ENCODE measurements at regions not wholly inside any gene's neighbourhood (a gene's known extent, or its start where the extent isn't known, plus 50 kb on each side); places are given as distances from the start of the nearest gene placed in this dataset.
A peak's percentile ranks its signal among the peaks of the same experiment; 100 is the strongest.
"Not testable (repeated sequence)": the region's sequence is repeated elsewhere in the genome, so short reads cannot be mapped to it uniquely, and the experiment has no call there.

DNA sequence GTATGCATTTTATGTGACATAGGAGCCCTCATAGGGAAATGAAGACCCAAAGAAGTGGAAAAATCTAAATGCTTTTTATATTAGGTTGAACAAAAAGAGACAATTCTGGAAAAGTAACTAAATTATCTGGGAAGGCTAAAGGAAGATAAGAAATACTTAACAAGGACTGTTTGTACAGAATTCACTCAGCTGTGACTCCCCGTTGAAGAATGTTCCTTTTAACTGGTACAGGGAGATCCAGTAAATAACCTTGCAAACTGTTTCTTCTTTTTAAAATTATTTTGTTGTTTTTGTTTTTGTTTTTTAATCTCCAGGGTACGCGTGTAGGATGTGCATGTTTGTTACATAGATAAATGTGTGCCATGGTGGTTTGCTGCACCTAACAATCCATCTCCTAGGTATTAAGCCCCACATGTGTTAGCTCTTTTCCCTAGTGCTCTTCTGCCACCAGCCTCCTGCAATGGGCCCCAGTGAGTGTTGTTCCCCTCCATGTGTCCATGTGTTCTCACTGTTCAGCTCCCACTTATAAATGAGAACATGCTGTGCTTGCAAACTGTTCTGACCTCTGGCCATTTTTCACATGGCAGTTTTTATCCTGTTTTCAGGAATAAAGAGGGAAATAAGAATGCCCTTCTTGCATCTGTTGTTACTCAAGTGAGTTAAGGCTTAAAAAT is 81.7 kb downstream of the PWWP3B start:
- H3K27me3 Mint-ChIP-seq (ENCODE audit: insufficient read depth, unreplicated experiment) = peaks cover 13% of the 10 kb centered on the region
- BruUV-seq (replicated peaks) = no TSS peak
- TF ChIP-seq, protein P1, sequence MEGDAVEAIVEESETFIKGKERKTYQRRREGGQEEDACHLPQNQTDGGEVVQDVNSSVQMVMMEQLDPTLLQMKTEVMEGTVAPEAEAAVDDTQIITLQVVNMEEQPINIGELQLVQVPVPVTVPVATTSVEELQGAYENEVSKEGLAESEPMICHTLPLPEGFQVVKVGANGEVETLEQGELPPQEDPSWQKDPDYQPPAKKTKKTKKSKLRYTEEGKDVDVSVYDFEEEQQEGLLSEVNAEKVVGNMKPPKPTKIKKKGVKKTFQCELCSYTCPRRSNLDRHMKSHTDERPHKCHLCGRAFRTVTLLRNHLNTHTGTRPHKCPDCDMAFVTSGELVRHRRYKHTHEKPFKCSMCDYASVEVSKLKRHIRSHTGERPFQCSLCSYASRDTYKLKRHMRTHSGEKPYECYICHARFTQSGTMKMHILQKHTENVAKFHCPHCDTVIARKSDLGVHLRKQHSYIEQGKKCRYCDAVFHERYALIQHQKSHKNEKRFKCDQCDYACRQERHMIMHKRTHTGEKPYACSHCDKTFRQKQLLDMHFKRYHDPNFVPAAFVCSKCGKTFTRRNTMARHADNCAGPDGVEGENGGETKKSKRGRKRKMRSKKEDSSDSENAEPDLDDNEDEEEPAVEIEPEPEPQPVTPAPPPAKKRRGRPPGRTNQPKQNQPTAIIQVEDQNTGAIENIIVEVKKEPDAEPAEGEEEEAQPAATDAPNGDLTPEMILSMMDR (IDR thresholded peaks at IDR 0.05; ENCODE audit: unreplicated experiment) = no peak
- H3K4me3 Mint-ChIP-seq (ENCODE audit: unreplicated experiment) = no peak overlapping the region
- H3K36me3 Mint-ChIP-seq (ENCODE audit: insufficient read depth, unreplicated experiment) = no peaks in the 10 kb centered on the region
- H3K4me1 Mint-ChIP-seq (ENCODE audit: insufficient read depth, unreplicated experiment) = no peaks in the 10 kb centered on the region
- no peaks in the 10 kb centered on the region for H3K9me3 Mint-ChIP-seq (ENCODE audit: unreplicated experiment)
- ChIA-PET CTCF (no interaction called here), POLR2A (no interaction called here)
- no peak for DNase-seq (ENCODE audit: unreplicated experiment)
- no peak overlapping the region for H3K27ac Mint-ChIP-seq (ENCODE audit: low read depth, unreplicated experiment)
- intact Hi-C loops (cut with micrococcal nuclease) = no loop called here

DNA sequence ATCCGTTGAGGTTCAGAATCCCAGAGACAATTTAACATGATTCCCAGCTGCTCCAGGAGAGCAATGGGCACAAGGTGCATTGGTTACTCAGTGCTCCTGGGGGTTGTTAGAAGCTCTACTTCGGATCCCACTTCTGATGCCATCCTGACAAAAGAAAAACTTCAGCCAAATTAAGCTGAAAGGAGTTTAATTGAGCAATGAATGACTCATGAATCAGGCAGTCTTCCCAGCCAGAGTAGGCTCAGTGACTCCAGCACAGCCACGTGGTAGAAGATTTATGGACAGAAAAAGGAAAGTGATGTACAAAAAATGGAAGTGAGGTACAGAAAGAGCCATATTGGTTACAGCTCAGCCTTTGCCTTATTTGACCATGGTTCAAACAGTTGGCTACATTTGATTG is 95.7 kb downstream of the PWWP3B start:
- POLR2A ChIA-PET = interaction anchor here (1.2 to 1.3 kb wide), 2 partner anchors 22 to 38 kb away, joined by 4 to 5 read pairs; no protein-coding TSS in a partner anchor
- Mint-ChIP-seq H3K27ac (ENCODE audit: low read depth, unreplicated experiment) (no peak overlapping the region), H3K36me3 (ENCODE audit: insufficient read depth, unreplicated experiment) (no peaks in the 10 kb centered on the region), H3K9me3 (ENCODE audit: unreplicated experiment) (no peaks in the 10 kb centered on the region), H3K27me3 (ENCODE audit: insufficient read depth, unreplicated experiment) (peaks cover 48% of the 10 kb centered on the region), H3K4me1 (ENCODE audit: insufficient read depth, unreplicated experiment) (no peaks in the 10 kb centered on the region), H3K4me3 (ENCODE audit: unreplicated experiment) (no peak overlapping the region)
- TF ChIP-seq, protein P1 (IDR thresholded peaks at IDR 0.05; ENCODE audit: unreplicated experiment) = no peak
- no TSS peak for BruUV-seq (replicated peaks)
- DNase-seq (ENCODE audit: unreplicated experiment) = peak; percentile 80
- CTCF ChIA-PET = interaction anchor here (0.6 to 1.3 kb wide), 3 partner anchors 95 to 253 kb away, joined by 3 read pairs; no protein-coding TSS in a partner anchor
- intact Hi-C loops (cut with micrococcal nuclease) = no loop called here

DNA sequence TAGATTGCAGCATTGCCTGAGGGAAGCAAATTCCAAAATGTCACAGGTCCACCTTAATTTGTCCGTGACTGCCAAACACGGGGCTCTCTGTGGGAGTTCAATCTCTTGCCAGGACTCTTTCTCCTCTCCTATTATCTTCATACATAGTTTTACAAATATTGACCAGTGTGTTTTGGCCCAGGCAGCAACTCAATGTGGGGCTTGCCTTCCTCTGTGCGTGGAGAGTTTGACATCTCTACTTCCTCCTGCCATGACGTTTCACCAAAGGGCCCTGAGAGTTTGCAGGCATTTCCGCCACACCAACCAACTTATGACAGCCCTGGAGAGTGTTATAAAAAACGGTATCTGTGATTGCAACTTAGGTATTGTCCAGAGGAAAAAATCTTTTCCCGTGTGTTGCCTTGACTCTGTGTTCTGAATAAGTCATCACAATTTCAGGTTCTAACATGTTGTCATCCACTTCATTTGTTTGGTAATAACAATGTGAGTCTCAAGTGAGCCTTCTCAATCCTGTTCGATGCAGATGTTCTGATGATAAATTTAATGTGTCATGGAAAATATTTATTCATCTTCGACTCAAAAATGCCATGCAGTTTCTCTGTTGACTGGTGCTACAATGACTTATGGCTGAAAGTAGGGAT is 106.0 kb downstream of the PWWP3B start:
- POLR2A ChIA-PET; H3K9me3 Mint-ChIP-seq (ENCODE audit: unreplicated experiment); H3K4me3 Mint-ChIP-seq (ENCODE audit: unreplicated experiment); H3K4me1 Mint-ChIP-seq (ENCODE audit: insufficient read depth, unreplicated experiment); H3K36me3 Mint-ChIP-seq (ENCODE audit: insufficient read depth, unreplicated experiment); H3K27ac Mint-ChIP-seq (ENCODE audit: low read depth, unreplicated experiment); CTCF ChIA-PET; intact Hi-C loops (cut with micrococcal nuclease); DNase-seq (ENCODE audit: unreplicated experiment); H3K27me3 Mint-ChIP-seq (ENCODE audit: insufficient read depth, unreplicated experiment); BruUV-seq (replicated peaks): not testable (repeated sequence)

DNA sequence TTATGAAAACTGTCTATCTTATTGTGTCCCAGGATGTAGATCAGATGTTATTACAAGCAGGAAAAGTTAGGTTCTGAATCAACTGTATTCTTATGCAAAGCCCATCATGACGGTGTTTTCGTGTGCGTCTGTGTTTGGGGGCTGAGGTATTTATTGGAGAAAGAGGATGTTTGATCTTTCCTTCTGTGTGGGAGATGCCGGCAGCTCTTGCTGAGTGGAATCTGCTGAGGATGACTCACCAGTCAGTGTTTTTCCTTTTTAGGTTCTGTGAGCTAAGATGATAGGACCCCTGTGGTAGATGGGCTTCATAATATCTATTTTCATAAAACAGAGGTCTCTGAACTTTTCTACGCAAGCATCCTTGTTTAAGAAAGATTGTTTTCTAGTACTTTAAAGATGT is 107.1 kb downstream of the PWWP3B start:
- H3K9me3 Mint-ChIP-seq (ENCODE audit: unreplicated experiment); BruUV-seq (replicated peaks); H3K36me3 Mint-ChIP-seq (ENCODE audit: insufficient read depth, unreplicated experiment); DNase-seq (ENCODE audit: unreplicated experiment); H3K4me3 Mint-ChIP-seq (ENCODE audit: unreplicated experiment); CTCF ChIA-PET; H3K27ac Mint-ChIP-seq (ENCODE audit: low read depth, unreplicated experiment); H3K4me1 Mint-ChIP-seq (ENCODE audit: insufficient read depth, unreplicated experiment); POLR2A ChIA-PET; intact Hi-C loops (cut with micrococcal nuclease): not testable (repeated sequence)
- peaks cover 17% of the 10 kb centered on the region for H3K27me3 Mint-ChIP-seq (ENCODE audit: insufficient read depth, unreplicated experiment)

DNA sequence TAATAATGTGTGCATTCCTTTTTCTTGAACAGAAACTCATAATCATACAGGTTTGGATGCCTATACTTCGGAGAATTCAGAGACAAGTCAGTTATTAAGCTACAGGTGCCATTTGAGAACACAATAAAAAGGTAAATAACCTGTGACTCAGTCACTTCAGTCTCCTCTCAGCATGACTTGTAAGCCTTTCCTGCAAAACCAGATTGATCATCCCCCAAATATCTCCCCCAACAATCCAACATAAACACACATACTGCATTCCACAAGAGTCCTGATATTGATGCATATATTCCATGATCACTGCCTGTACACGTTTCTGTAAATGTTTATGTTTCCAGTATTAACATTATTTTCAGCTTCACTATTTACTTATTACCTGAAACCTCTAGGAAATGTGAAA is 110.8 kb downstream of the PWWP3B start:
- TF ChIP-seq, protein P1 (IDR thresholded peaks at IDR 0.05; ENCODE audit: unreplicated experiment) = no peak
- CTCF ChIA-PET = interaction anchor here (0.7 kb wide), 1 partner anchor 94 kb away, joined by 4 read pairs; no protein-coding TSS in a partner anchor
- Mint-ChIP-seq H3K9me3 (ENCODE audit: unreplicated experiment) (peaks cover 1% of the 10 kb centered on the region), H3K27ac (ENCODE audit: low read depth, unreplicated experiment) (no peak overlapping the region), H3K4me1 (ENCODE audit: insufficient read depth, unreplicated experiment) (no peaks in the 10 kb centered on the region), H3K27me3 (ENCODE audit: insufficient read depth, unreplicated experiment) (peaks cover 50% of the 10 kb centered on the region), H3K4me3 (ENCODE audit: unreplicated experiment) (no peak overlapping the region), H3K36me3 (ENCODE audit: insufficient read depth, unreplicated experiment) (peaks cover 6% of the 10 kb centered on the region)
- intact Hi-C loops (cut with micrococcal nuclease) = no loop called here
- POLR2A ChIA-PET = no interaction called here
- DNase-seq (ENCODE audit: unreplicated experiment) = no peak
- BruUV-seq (replicated peaks) = no TSS peak
